IPS DF 4.7 (cell line): ENCODE measurements at regions not wholly inside any gene's neighbourhood (a gene's known extent, or its start where the extent isn't known, plus 50 kb on each side); places are given as distances from the start of the nearest gene placed in this dataset.
A peak's percentile ranks its signal among the peaks of the same experiment; 100 is the strongest.

Source experiments
- DNase-seq: peaks from one replicate; pipeline ENCODE4 v3.0.0-alpha.2; 2013; ENCODE audit warnings: low spot score; ENCODE audit errors: extremely low read depth

GRCh38 chr1:193771596-193771995 lies 585.2 kb upstream of the B3GALT2 start:
- no peak for DNase-seq

GRCh38 chr1:193769651-193770050 lies 583.2 kb upstream of the B3GALT2 start:
- no peak for DNase-seq

- no peak for DNase-seq
These were observed 581.5 kb upstream of the B3GALT2 start for GRCh38 chr1:193767886-193768285.

- peak; percentile 14 for DNase-seq
These were observed 579.9 kb upstream of the B3GALT2 start for GRCh38 chr1:193766329-193766728.

- DNase-seq, result no peak
These were observed 576.9 kb upstream of the B3GALT2 start for GRCh38 chr1:193763266-193763665.

- no peak for DNase-seq
These were observed 575.8 kb upstream of the B3GALT2 start for GRCh38 chr1:193762236-193762635.

GRCh38 chr1:193755441-193755840 lies 569.0 kb upstream of the B3GALT2 start:
- DNase-seq, result no peak

GRCh38 chr1:193754732-193755427 lies 568.5 kb upstream of the B3GALT2 start:
- DNase-seq, result no peak

GRCh38 chr1:193754151-193754550 lies 567.7 kb upstream of the B3GALT2 start:
- no peak for DNase-seq

GRCh38 chr1:193753038-193753756 lies 566.8 kb upstream of the B3GALT2 start:
- DNase-seq, result no peak

- no peak for DNase-seq
These were observed 563.5 kb upstream of the B3GALT2 start for GRCh38 chr1:193749868-193750267.

- no peak for DNase-seq
These were observed 561.2 kb upstream of the B3GALT2 start for GRCh38 chr1:193747579-193747978.

GRCh38 chr1:193741228-193741627 lies 554.8 kb upstream of the B3GALT2 start:
- DNase-seq, result peak; percentile 80

- DNase-seq, result no peak
These were observed 554.3 kb upstream of the B3GALT2 start for GRCh38 chr1:193740762-193741161.

- no peak for DNase-seq
These were observed 550.1 kb upstream of the B3GALT2 start for GRCh38 chr1:193736507-193736906.

GRCh38 chr1:193733674-193734073 lies 547.3 kb upstream of the B3GALT2 start:
- DNase-seq, result no peak

- DNase-seq, result no peak
These were observed 543.6 kb upstream of the B3GALT2 start for GRCh38 chr1:193730017-193730416.

GRCh38 chr1:193729429-193729828 lies 543.0 kb upstream of the B3GALT2 start:
- DNase-seq, result no peak

GRCh38 chr1:193727850-193728249 lies 541.4 kb upstream of the B3GALT2 start:
- DNase-seq, result no peak

- DNase-seq, result no peak
These were observed 540.3 kb upstream of the B3GALT2 start for GRCh38 chr1:193726722-193727121.

- no peak for DNase-seq
These were observed 526.0 kb upstream of the B3GALT2 start for GRCh38 chr1:193712392-193712791.

GRCh38 chr1:193709607-193710006 lies 523.2 kb upstream of the B3GALT2 start:
- no peak for DNase-seq
